Lower lobe of right lung (tissue), 2 donors: ENCODE measurements at regions not wholly inside any gene's neighbourhood (a gene's known extent, or its start where the extent isn't known, plus 50 kb on each side); places are given as distances from the start of the nearest gene placed in this dataset.

Experiments used
- ATAC-seq, 2 donors: fragments of 200-7000 bp; cut with Tn5 transposase; one replicate each; pipeline ENCODE4 v1.9.1; 2020 to 2022; ENCODE audit warnings: mild to moderate bottlenecking in 2 of 2, moderate library complexity in 2 of 2
- DNase-seq: peaks from one replicate; pipeline ENCODE4 v3.0.0-alpha.2; 2020
- H3K27ac ChIP-seq: fragments of 200-600 bp; one replicate; pipeline ENCODE4 v1.8.0; 2022
- H3K27me3 ChIP-seq: fragments of 200-600 bp; one replicate; pipeline ENCODE4 v1.8.0; 2022; ENCODE audit warnings: low read depth
- H3K36me3 ChIP-seq: fragments of 200-600 bp; one replicate; pipeline ENCODE4 v1.8.0; 2022; ENCODE audit warnings: mild to moderate bottlenecking
- H3K4me1 ChIP-seq: fragments of 200-600 bp; one replicate; pipeline ENCODE4 v1.8.0; 2022
- H3K4me3 ChIP-seq: fragments of 200-600 bp; one replicate; pipeline ENCODE4 v1.8.0; 2022; ENCODE audit warnings: mild to moderate bottlenecking
- H3K9me3 ChIP-seq: fragments of 200-600 bp; one replicate; pipeline ENCODE4 v1.8.0; 2022
- intact Hi-C: fragments of 100-400 bp; cut with DNase I; formaldehyde crosslinking; loops from one replicate; pipeline ENCODE4 v1.11.0; 2022
- TF ChIP-seq, protein P1 (sequence below): fragments of 200-600 bp; IDR thresholded peaks from one replicate; pipeline ENCODE4 v1.8.0; 2022; ENCODE audit warnings: antibody characterized with exemption, mild to moderate bottlenecking
- donor health status: DM: no; HTN: yes; CAD: no; lungs with severe emphysema.

DNA sequence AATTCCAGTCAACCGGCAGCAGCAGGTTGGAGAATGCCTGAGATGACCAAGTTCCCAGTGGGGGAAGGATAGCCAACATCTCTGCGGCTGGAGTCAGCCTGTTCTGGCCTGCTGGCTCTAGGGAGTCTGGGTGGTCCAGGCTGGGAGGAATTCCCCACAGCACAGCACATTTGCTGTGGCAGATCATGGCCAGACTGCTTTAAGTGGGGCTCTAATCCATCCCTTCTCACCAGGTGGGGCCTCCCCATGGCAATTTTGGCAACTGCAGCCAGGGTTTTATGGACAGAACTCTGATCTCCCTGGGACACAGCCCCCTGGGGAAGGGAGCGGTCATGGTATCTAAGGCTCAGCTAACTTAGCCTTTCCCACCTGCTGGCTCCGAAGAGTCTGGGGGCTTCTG, 226.1 kb downstream of the DTWD2 start:
- H3K27ac ChIP-seq, result no peak overlapping the region
- H3K4me3 ChIP-seq, result no peak overlapping the region
- H3K9me3 ChIP-seq, result no peaks in the 10 kb centered on the region
- no peaks in the 10 kb centered on the region for H3K36me3 ChIP-seq
- H3K27me3 ChIP-seq, result no peaks in the 10 kb centered on the region
- ATAC-seq (no peak), DNase-seq (no peak)
- TF ChIP-seq, protein P1, sequence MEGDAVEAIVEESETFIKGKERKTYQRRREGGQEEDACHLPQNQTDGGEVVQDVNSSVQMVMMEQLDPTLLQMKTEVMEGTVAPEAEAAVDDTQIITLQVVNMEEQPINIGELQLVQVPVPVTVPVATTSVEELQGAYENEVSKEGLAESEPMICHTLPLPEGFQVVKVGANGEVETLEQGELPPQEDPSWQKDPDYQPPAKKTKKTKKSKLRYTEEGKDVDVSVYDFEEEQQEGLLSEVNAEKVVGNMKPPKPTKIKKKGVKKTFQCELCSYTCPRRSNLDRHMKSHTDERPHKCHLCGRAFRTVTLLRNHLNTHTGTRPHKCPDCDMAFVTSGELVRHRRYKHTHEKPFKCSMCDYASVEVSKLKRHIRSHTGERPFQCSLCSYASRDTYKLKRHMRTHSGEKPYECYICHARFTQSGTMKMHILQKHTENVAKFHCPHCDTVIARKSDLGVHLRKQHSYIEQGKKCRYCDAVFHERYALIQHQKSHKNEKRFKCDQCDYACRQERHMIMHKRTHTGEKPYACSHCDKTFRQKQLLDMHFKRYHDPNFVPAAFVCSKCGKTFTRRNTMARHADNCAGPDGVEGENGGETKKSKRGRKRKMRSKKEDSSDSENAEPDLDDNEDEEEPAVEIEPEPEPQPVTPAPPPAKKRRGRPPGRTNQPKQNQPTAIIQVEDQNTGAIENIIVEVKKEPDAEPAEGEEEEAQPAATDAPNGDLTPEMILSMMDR, result no peak
- intact Hi-C loops, result no loop called here
- H3K4me1 ChIP-seq, result no peaks in the 10 kb centered on the region

DNA sequence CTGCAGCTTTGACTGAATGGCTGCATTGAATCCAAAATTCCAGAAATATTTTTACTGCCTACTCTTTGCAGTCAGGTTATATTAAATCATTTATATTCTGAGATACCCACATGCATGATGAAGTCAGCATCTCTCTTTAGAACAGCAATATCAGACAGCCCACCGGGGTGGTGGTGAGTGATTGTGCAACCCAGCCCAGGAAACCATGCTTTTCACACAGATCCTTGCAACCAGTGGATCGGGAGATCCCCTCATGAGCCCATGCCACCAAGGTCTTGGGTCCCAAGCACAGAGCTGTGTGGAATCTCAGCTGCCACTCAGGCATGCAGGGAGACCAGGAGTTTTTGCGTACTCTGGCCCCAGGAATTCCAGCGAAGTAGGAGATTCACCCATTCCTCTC, 226.5 kb downstream of the DTWD2 start:
- no peaks in the 10 kb centered on the region for H3K9me3 ChIP-seq
- H3K27ac ChIP-seq, result no peak overlapping the region
- TF ChIP-seq, protein P1, result no peak
- no peaks in the 10 kb centered on the region for H3K27me3 ChIP-seq
- intact Hi-C loops, result no loop called here
- ATAC-seq (no peak), DNase-seq (no peak)
- H3K4me1 ChIP-seq, result no peaks in the 10 kb centered on the region
- H3K4me3 ChIP-seq, result no peak overlapping the region
- no peaks in the 10 kb centered on the region for H3K36me3 ChIP-seq

DNA sequence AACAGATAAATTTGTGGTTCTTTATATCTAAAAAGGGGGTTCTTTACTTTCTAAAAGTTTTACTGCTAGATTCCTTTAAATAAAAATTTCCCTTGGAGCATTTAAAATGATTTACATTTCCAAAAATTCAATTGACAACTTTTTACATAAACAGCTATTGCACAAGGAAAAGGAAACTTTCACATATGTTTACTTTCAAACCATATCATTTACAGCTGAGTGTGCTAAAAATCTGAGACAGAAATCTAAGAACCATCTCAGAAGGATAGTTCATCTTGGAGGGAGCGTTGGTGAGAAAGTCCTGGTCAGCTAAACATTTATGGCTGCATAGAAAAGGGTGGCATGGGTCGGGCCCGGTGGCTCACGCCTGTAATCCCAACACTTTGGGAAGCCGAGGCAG, 235.4 kb downstream of the DTWD2 start:
- TF ChIP-seq, protein P1, result no peak
- no peaks in the 10 kb centered on the region for H3K9me3 ChIP-seq
- no peaks in the 10 kb centered on the region for H3K36me3 ChIP-seq
- intact Hi-C loops, result no loop called here
- H3K27ac ChIP-seq, result no peak overlapping the region
- H3K4me3 ChIP-seq, result no peak overlapping the region
- DNase-seq (no peak), ATAC-seq (no peak)
- H3K27me3 ChIP-seq, result no peaks in the 10 kb centered on the region
- no peaks in the 10 kb centered on the region for H3K4me1 ChIP-seq

DNA sequence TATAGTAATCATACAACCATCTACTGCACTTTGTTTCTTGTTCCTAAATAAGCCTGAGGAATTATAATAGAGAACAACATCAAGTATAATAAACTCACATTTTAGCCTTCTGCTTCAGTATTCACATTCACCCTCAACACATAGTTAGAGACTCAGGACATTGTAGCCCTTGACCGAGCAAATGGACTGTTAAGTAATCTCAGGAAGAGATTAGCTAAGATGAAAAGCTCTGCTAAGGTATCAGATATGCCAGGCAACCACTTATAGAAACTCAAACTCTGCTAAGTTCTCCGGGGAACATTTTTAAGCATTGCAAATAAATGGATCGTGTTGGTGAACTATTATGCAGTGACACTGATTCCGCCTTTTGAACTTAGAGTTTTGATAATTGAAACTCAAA, 252.0 kb downstream of the DTWD2 start:
- TF ChIP-seq, protein P1, result no peak
- no peaks in the 10 kb centered on the region for H3K36me3 ChIP-seq
- H3K4me3 ChIP-seq, result no peak overlapping the region
- no peak for DNase-seq
- H3K27ac ChIP-seq, result no peak overlapping the region
- H3K9me3 ChIP-seq, result no peaks in the 10 kb centered on the region
- ATAC-seq, result peak in 1 of 2 donors; percentile 41
- intact Hi-C loops, result no loop called here
- no peaks in the 10 kb centered on the region for H3K27me3 ChIP-seq
- no peaks in the 10 kb centered on the region for H3K4me1 ChIP-seq

DNA sequence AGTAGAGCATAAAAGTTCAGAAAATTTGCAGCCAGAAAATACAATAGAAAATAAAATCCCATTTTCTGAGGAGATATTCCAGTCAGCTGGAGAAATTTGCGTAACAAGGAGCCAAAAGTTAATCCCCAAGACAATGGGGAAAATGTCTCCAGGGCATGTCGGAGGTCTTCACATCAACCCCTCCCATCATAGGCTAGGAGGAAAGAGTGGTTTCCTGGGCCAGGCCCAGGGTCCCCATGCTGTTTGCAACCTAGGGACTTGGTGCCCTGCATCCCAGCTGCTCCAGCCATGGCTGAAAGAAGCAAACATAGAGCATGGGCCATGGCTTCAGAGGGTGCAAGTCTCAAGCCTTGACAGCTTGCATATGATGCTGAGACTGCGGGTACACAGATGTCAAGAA, 255.0 kb downstream of the DTWD2 start:
- H3K4me3 ChIP-seq, result no peak overlapping the region
- no peaks in the 10 kb centered on the region for H3K27me3 ChIP-seq
- DNase-seq (no peak), ATAC-seq (no peak)
- TF ChIP-seq, protein P1, result no peak
- H3K27ac ChIP-seq, result no peak overlapping the region
- H3K4me1 ChIP-seq, result no peaks in the 10 kb centered on the region
- H3K9me3 ChIP-seq, result no peaks in the 10 kb centered on the region
- H3K36me3 ChIP-seq, result no peaks in the 10 kb centered on the region
- intact Hi-C loops, result no loop called here

DNA sequence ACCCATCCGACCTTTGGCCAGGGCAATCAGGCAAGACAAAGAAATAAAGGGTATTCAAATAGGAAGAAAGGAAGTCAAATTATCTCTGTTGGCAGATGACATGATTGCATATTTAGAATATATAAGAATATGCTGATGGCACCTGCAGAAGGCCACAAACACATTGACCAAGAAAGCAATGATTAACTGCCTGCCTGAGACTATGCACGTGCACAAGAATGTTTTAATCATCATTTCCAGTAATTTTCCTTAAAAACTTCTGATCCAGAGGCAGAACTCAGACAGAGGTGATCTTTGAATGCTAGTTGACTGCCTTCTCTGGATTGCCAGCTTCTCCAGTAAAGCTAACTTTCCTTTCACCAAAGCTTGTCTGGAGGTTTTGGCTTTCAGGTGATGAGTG, 260.2 kb downstream of the DTWD2 start:
- no peaks in the 10 kb centered on the region for H3K4me1 ChIP-seq
- H3K27ac ChIP-seq, result no peak overlapping the region
- TF ChIP-seq, protein P1, result no peak
- no peak for DNase-seq
- H3K9me3 ChIP-seq, result no peaks in the 10 kb centered on the region
- no peak overlapping the region for H3K4me3 ChIP-seq
- H3K36me3 ChIP-seq, result no peaks in the 10 kb centered on the region
- ATAC-seq, result no peak
- intact Hi-C loops, result no loop called here
- no peaks in the 10 kb centered on the region for H3K27me3 ChIP-seq
